Nephron progenitor cell (in vitro differentiated cells): ENCODE measurements at regions not wholly inside any gene's neighbourhood (a gene's known extent, or its start where the extent isn't known, plus 50 kb on each side); places are given as distances from the start of the nearest gene placed in this dataset.

Source experiments
- DNase-seq: peaks from one replicate; pipeline ENCODE4 v3.0.0; 2021
- H3K27ac Mint-ChIP-seq: 2 replicates; pipeline ENCODE4 v1.8.0; 2021; ENCODE audit warnings: mild to moderate bottlenecking, moderate library complexity, mixed read lengths
- H3K27me3 Mint-ChIP-seq: 2 replicates; pipeline ENCODE4 v1.8.0; 2021; ENCODE audit warnings: mild to moderate bottlenecking, low read depth, mixed read lengths; ENCODE audit not compliant: poor library complexity
- H3K36me3 Mint-ChIP-seq: 2 replicates; pipeline ENCODE4 v1.8.0; 2021; ENCODE audit warnings: low read depth, mixed read lengths
- H3K4me1 Mint-ChIP-seq: 2 replicates; pipeline ENCODE4 v1.8.0; 2021; ENCODE audit warnings: mixed read lengths
- H3K4me3 Mint-ChIP-seq: 2 replicates; pipeline ENCODE4 v1.8.0; 2021; ENCODE audit warnings: mild to moderate bottlenecking, moderate library complexity, mixed read lengths
- H3K9me3 Mint-ChIP-seq: 2 replicates; pipeline ENCODE4 v1.8.0; 2021; ENCODE audit warnings: mild to moderate bottlenecking, moderate library complexity, mixed read lengths
- CTCF ChIP-seq: fragments of 200-600 bp; sonication (generic); IDR thresholded peaks from 2 replicates; pipeline ENCODE4 v1.5.0; 2021; ENCODE audit warnings: antibody characterized with exemption

- no peaks in the 10 kb centered on the region for H3K9me3 Mint-ChIP-seq
- no peaks in the 10 kb centered on the region for H3K36me3 Mint-ChIP-seq
- H3K4me3 Mint-ChIP-seq = no peak overlapping the region
- no peak for TF ChIP-seq CTCF
- no peak for DNase-seq
- peaks cover 17% of the 10 kb centered on the region for H3K4me1 Mint-ChIP-seq
- peaks cover 26% of the 10 kb centered on the region for H3K27me3 Mint-ChIP-seq
- no peak overlapping the region for H3K27ac Mint-ChIP-seq
These were observed 158.9 kb downstream of the MRPL14 start for GRCh38 chr6:43968110-43968965.

- TF ChIP-seq CTCF = no peak
- Mint-ChIP-seq H3K4me1 (peaks cover 17% of the 10 kb centered on the region), H3K27ac (no peak overlapping the region), H3K27me3 (peaks cover 22% of the 10 kb centered on the region), H3K36me3 (no peaks in the 10 kb centered on the region), H3K9me3 (no peaks in the 10 kb centered on the region), H3K4me3 (no peak overlapping the region)
- no peak for DNase-seq
These were observed 159.5 kb downstream of the MRPL14 start for GRCh38 chr6:43967719-43968091.

- no peak overlapping the region for H3K27ac Mint-ChIP-seq
- no peak for DNase-seq
These were observed 160.2 kb downstream of the MRPL14 start for GRCh38 chr6:43966853-43967718.

GRCh38 chr6:43966374-43966658, 160.9 kb downstream of the MRPL14 start:
- H3K27ac Mint-ChIP-seq = no peak overlapping the region
- peaks cover 15% of the 10 kb centered on the region for H3K27me3 Mint-ChIP-seq
- TF ChIP-seq CTCF = no peak
- no peak overlapping the region for H3K4me3 Mint-ChIP-seq
- no peaks in the 10 kb centered on the region for H3K36me3 Mint-ChIP-seq
- peaks cover 11% of the 10 kb centered on the region for H3K4me1 Mint-ChIP-seq
- DNase-seq = no peak
- no peaks in the 10 kb centered on the region for H3K9me3 Mint-ChIP-seq

More at GRCh38 chr6:43966853-43967718, 160.2 kb downstream of the MRPL14 start:
- no peaks in the 10 kb centered on the region for H3K36me3 Mint-ChIP-seq
- H3K4me1 Mint-ChIP-seq = peaks cover 17% of the 10 kb centered on the region
- H3K27me3 Mint-ChIP-seq = peaks cover 19% of the 10 kb centered on the region
- no peak for TF ChIP-seq CTCF
- H3K9me3 Mint-ChIP-seq = no peaks in the 10 kb centered on the region
- no peak overlapping the region for H3K4me3 Mint-ChIP-seq

- Mint-ChIP-seq H3K4me1 (peaks cover 8% of the 10 kb centered on the region), H3K9me3 (no peaks in the 10 kb centered on the region), H3K4me3 (no peak overlapping the region), H3K27me3 (peaks cover 15% of the 10 kb centered on the region), H3K27ac (no peak overlapping the region), H3K36me3 (no peaks in the 10 kb centered on the region)
- DNase-seq = no peak
- TF ChIP-seq CTCF = no peak
These were observed 161.5 kb downstream of the MRPL14 start for GRCh38 chr6:43965628-43966373.
